PC-3 (cell line): ENCODE measurements at regions not wholly inside any gene's neighbourhood (a gene's known extent, or its start where the extent isn't known, plus 50 kb on each side); places are given as distances from the start of the nearest gene placed in this dataset.

Experiments used
- CTCF ChIP-seq: fragments of 300-600 bp; sonication (generic); conservative IDR thresholded peaks from 2 replicates; pipeline ENCODE4 v1.5.1; 2017; ENCODE audit warnings: antibody characterized with exemption, low read depth, mild to moderate bottlenecking, low read length
- EZH2 ChIP-seq: fragments of 300-600 bp; sonication (generic); IDR thresholded peaks from one replicate; pipeline ENCODE4 v1.6.1; 2017; ENCODE audit warnings: antibody characterized with exemption, mild to moderate bottlenecking, low read length; ENCODE audit not compliant: unreplicated experiment

DNA sequence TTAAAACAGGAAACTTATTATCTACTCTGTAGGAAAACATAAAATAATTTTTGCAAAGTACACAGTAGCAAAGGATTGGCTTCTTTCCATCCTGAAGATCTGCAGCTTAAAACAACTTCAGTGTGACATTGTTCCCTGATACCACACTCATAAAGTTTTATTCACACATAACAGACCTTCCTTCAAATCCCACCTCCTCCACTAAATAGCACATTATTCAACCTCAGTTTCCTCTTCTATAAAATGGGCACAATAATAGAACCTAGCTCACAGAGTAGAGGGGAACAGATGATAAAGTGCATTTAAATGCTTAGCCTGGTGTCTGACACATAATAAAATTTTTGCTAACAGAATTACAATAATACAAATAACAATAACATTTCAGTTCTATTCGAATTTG, 250.4 kb upstream of the RBBP8 start:
- TF ChIP-seq CTCF = no peak
- no peak for TF ChIP-seq EZH2
